IMR-90 (cell line): ENCODE measurements at regions not wholly inside any gene's neighbourhood (a gene's known extent, or its start where the extent isn't known, plus 50 kb on each side); places are given as distances from the start of the nearest gene placed in this dataset.

Experiments
- ATAC-seq: fragments of 200-7000 bp; cut with Tn5 transposase; 2 replicates; pipeline ENCODE4 v1.9.1; 2020; ENCODE audit warnings: low read depth, mild to moderate bottlenecking, moderate library complexity
- BruUV-seq: library from RNA; stranded (reverse); fragments of 400-500 nt; replicated peaks from 2 replicates; lab custom pipeline; 2021; lab: Mats Ljungman, UMichigan
- CTCF ChIA-PET: fragments of 300-600 bp; formaldehyde crosslinking; extraction: SDS; loops from one replicate; lab custom pipeline; 2021; ENCODE audit warnings: antibody characterized with exemption; lab: Yijun Ruan, JAX
- POLR2A ChIA-PET: fragments of 300-600 bp; sonication (Branson Sonifier 250); formaldehyde crosslinking; loops from one replicate; lab custom pipeline; 2022; ENCODE audit warnings: antibody characterized with exemption; ENCODE audit not compliant: unreplicated experiment; lab: Charles Lee
- DNase-seq: peaks from one replicate; pipeline ENCODE4 v3.0.0; 2013
- H2AFZ ChIP-seq: replicated peaks from 2 replicates; pipeline ENCODE3; 2013; ENCODE audit warnings: low read length, mild to moderate bottlenecking; ENCODE audit not compliant: poor library complexity
- H2AK5ac ChIP-seq: 2 replicates; pipeline ENCODE4 v1.6.1; 2013; ENCODE audit warnings: low read depth, low read length, inconsistent platforms
- H2AK9ac ChIP-seq: replicated peaks from 2 replicates; pipeline ENCODE3; 2013; ENCODE audit warnings: mild to moderate bottlenecking, low read depth, low read length, moderate library complexity; ENCODE audit not compliant: poor library complexity
- H2BK120ac ChIP-seq: 2 replicates; pipeline ENCODE4 v1.6.1; 2013; ENCODE audit warnings: low read depth, low read length, inconsistent platforms
- H2BK15ac ChIP-seq: 3 replicates; pipeline ENCODE4 v1.6.1; 2013; ENCODE audit warnings: low read depth, low read length, inconsistent platforms
- H2BK20ac ChIP-seq: 2 replicates; pipeline ENCODE4 v1.6.1; 2013; ENCODE audit warnings: low read depth, mild to moderate bottlenecking, inconsistent platforms, low read length, moderate library complexity
- H2BK5ac ChIP-seq: 2 replicates; pipeline ENCODE4 v1.6.1; 2013; ENCODE audit warnings: mild to moderate bottlenecking, low read depth, low read length, inconsistent platforms; ENCODE audit not compliant: poor library complexity, severe bottlenecking
- H3K14ac ChIP-seq: replicated peaks from 2 replicates; pipeline ENCODE4 v1.6.1; 2013; ENCODE audit warnings: low read depth, low read length, inconsistent platforms
- H3K18ac ChIP-seq: 2 replicates; pipeline ENCODE4 v1.6.1; 2013; ENCODE audit warnings: low read depth, low read length, control low read depth
- H3K23ac ChIP-seq: 2 replicates; pipeline ENCODE4 v1.6.1; 2013; ENCODE audit warnings: low read depth, low read length, inconsistent platforms
- H3K27ac ChIP-seq: 2 replicates; pipeline ENCODE4 v1.5.1; 2013; ENCODE audit warnings: mild to moderate bottlenecking, control low read depth, low read length; ENCODE audit not compliant: insufficient read depth
- H3K27me3 ChIP-seq: 2 replicates; pipeline ENCODE4 v1.6.1; 2013; ENCODE audit warnings: low read length; ENCODE audit not compliant: control insufficient read depth, insufficient read depth
- H3K36me3 ChIP-seq: 2 replicates; pipeline ENCODE4 v1.6.1; 2013; ENCODE audit warnings: low read length, mixed read lengths; ENCODE audit not compliant: control insufficient read depth, insufficient read depth
- H3K4ac ChIP-seq: 2 replicates; pipeline ENCODE4 v1.6.1; 2013; ENCODE audit warnings: low read depth, low read length, inconsistent platforms
- H3K4me1 ChIP-seq: 2 replicates; pipeline ENCODE4 v1.6.1; 2013; ENCODE audit warnings: low read length, mixed read lengths; ENCODE audit not compliant: control insufficient read depth, insufficient read depth
- H3K4me2 ChIP-seq: 2 replicates; pipeline ENCODE4 v1.6.1; 2013; ENCODE audit warnings: low read depth, mild to moderate bottlenecking, control low read depth, low read length, moderate library complexity
- H3K4me3 ChIP-seq: 2 replicates; pipeline ENCODE4 v1.5.1; 2013; ENCODE audit warnings: low read depth, mild to moderate bottlenecking, control low read depth, low read length, moderate library complexity; ENCODE audit not compliant: insufficient read depth
- H3K56ac ChIP-seq: 2 replicates; pipeline ENCODE4 v1.6.1; 2013; ENCODE audit warnings: low read length, inconsistent platforms; ENCODE audit not compliant: insufficient read depth; ENCODE audit errors: extremely low read depth
- H3K79me1 ChIP-seq, 2 experiments: 2 replicates each; pipeline ENCODE4 v1.6.1; 2013; ENCODE audit warnings: low read length in 2 of 2, inconsistent platforms in 1 of 2, low read depth in 1 of 2
- H3K9ac ChIP-seq: 2 replicates; pipeline ENCODE4 v1.6.1; 2013; ENCODE audit warnings: low read depth, low read length, control low read depth
- H3K9me1 ChIP-seq: 2 replicates; pipeline ENCODE4 v1.6.1; 2013; ENCODE audit warnings: low read length, inconsistent platforms; ENCODE audit not compliant: insufficient read depth
- H3K9me3 ChIP-seq: 2 replicates; pipeline ENCODE4 v1.6.1; 2013; ENCODE audit warnings: low read length; ENCODE audit not compliant: control insufficient read depth, insufficient read depth
- H4K20me1 ChIP-seq: 2 replicates; pipeline ENCODE4 v1.6.1; 2013; ENCODE audit warnings: low read length, inconsistent platforms; ENCODE audit not compliant: insufficient read depth
- H4K5ac ChIP-seq: 2 replicates; pipeline ENCODE4 v1.6.1; 2013; ENCODE audit warnings: mild to moderate bottlenecking, low read depth, low read length, control low read depth
- H4K8ac ChIP-seq, 2 experiments: 2 replicates each; pipeline ENCODE4 v1.6.1; 2013; ENCODE audit warnings: low read depth in 2 of 2, low read length in 2 of 2, control low read depth in 1 of 2, inconsistent platforms in 1 of 2
- H4K91ac ChIP-seq: 2 replicates; pipeline ENCODE4 v1.6.1; 2013; ENCODE audit warnings: low read depth, low read length, inconsistent platforms; ENCODE audit not compliant: insufficient read depth
- BHLHE40 ChIP-seq: fragments of 150-350 bp; IDR thresholded peaks from 2 replicates; pipeline ENCODE4 v1.6.1; 2016; ENCODE audit warnings: mild to moderate bottlenecking, low read depth, low read length
- CEBPB ChIP-seq: IDR thresholded peaks from 2 replicates; pipeline ENCODE4 v1.6.1; 2012; ENCODE audit warnings: low read depth, low read length, improper control_type of control experiment
- CHD1 ChIP-seq: IDR thresholded peaks from 2 replicates; pipeline ENCODE4 v1.6.1; 2012; ENCODE audit warnings: low read depth, low read length, improper control_type of control experiment
- FOS ChIP-seq: fragments of 150-350 bp; IDR thresholded peaks from 2 replicates; pipeline ENCODE4 v1.6.1; 2016; ENCODE audit warnings: low read depth, low read length
- MAFK ChIP-seq: IDR thresholded peaks from 2 replicates; pipeline ENCODE4 v1.6.1; 2012; ENCODE audit warnings: low read depth, low read length, improper control_type of control experiment
- MAZ ChIP-seq: IDR thresholded peaks from 2 replicates; pipeline ENCODE4 v1.6.1; 2012; ENCODE audit warnings: low read depth, mild to moderate bottlenecking, low read length, improper control_type of control experiment, moderate library complexity, borderline replicate concordance
- MXI1 ChIP-seq: IDR thresholded peaks from 2 replicates; pipeline ENCODE4 v1.6.1; 2012; ENCODE audit warnings: low read depth, mild to moderate bottlenecking, low read length, moderate library complexity, borderline replicate concordance
- NFE2L2 ChIP-seq: fragments of 150-350 bp; IDR thresholded peaks from 2 replicates; pipeline ENCODE4 v1.6.1; 2016; ENCODE audit warnings: low read depth, mild to moderate bottlenecking, low read length
- POLR2A ChIP-seq: IDR thresholded peaks from 2 replicates; pipeline ENCODE4 v1.6.1; 2012; ENCODE audit warnings: mild to moderate bottlenecking, low read depth, low read length
- RAD21 ChIP-seq: IDR thresholded peaks from 2 replicates; pipeline ENCODE4 v1.6.1; 2012; ENCODE audit warnings: low read length, improper control_type of control experiment
- RCOR1 ChIP-seq: IDR thresholded peaks from 2 replicates; pipeline ENCODE4 v1.6.1; 2012; ENCODE audit warnings: mild to moderate bottlenecking, low read length, improper control_type of control experiment; ENCODE audit not compliant: insufficient replicate concordance
- RFX5 ChIP-seq: IDR thresholded peaks from 2 replicates; pipeline ENCODE4 v1.8.0; 2012; ENCODE audit warnings: low read depth, mild to moderate bottlenecking, low read length, moderate library complexity
- SMC3 ChIP-seq: fragments of 150-350 bp; IDR thresholded peaks from 2 replicates; pipeline ENCODE4 v1.6.1; 2016; ENCODE audit warnings: low read depth, mild to moderate bottlenecking, antibody characterized with exemption, low read length, moderate library complexity
- WGBS, 2 experiments: methylation state at CpG; one replicate each; pipeline versions ENCODE4 v1.1.5 to v1.1.7; 2013; ENCODE audit warnings: missing lambda C conversion rate in 2 of 2; ENCODE audit not compliant: insufficient read length in 1 of 2; ENCODE audit errors: extremely low coverage in 2 of 2; 5-methylcytosine and 5-hydroxymethylcytosine counted together
- dilution Hi-C: fragments of 300-500 bp; cut with HindIII; formaldehyde crosslinking; loops from one replicate; pipeline ENCODE4 v1.14.3; 2018; ENCODE audit warnings: low sequenced_read_pairs; ENCODE audit not compliant: unreplicated experiment
- in situ Hi-C: fragments of 300-500 bp; cut with MboI; formaldehyde crosslinking; loops from 3 replicates; pipeline ENCODE4 v1.14.3; 2019; ENCODE audit warnings: low sequenced_read_pairs, inconsistent platforms, mixed read lengths
- intact Hi-C: fragments of 100-400 bp; cut with micrococcal nuclease; formaldehyde crosslinking; loops from 2 replicates; pipeline ENCODE4 v1.10.0; 2022
- TF ChIP-seq, protein P1 (sequence below): fragments of 150-350 bp; IDR thresholded peaks from 2 replicates; pipeline ENCODE4 v1.6.1; 2017; ENCODE audit warnings: mild to moderate bottlenecking, antibody characterized with exemption, low read length, low read depth
- TF ChIP-seq, protein P2 (sequence below): fragments of 150-350 bp; IDR thresholded peaks from 2 replicates; pipeline ENCODE4 v1.6.1; 2016; ENCODE audit warnings: low read depth, mild to moderate bottlenecking, low read length, moderate library complexity, borderline replicate concordance
- TF ChIP-seq, protein P3 (sequence below): conservative IDR thresholded peaks from 2 replicates; pipeline ENCODE4 v1.5.1; 2012; ENCODE audit warnings: mild to moderate bottlenecking, low read depth, low read length, improper control_type of control experiment

DNA sequence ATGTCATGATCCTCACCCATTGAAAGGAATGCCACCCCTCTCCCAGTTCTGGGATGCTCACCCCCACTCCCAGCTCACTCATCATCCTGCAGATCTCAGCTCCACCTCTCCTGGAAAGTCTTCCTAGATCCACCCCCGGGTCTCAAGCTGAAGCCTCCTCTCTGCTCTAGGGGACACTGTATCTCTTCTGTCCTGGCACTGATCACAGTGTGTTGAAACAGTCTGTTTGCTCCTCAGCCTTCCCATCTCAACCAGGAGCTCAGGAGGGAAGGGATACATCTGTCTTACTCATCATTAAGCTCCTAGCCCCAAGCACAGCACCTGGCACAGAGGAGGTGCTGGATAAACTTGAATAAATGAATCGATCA lies 80.1 kb downstream of the MRPL14 start:
- Histone ChIP-seq H3K56ac (no peak overlapping the region), H3K79me1 (peaks cover 0 to 25% of the 10 kb centered on the region in 2 experiments; a peak in 2 of 4 replicates), H4K8ac (no peak overlapping the region), H4K5ac (no peak overlapping the region), H3K14ac (no peak overlapping the region; the same call in 1 of the 2 replicates), H3K18ac (no peak overlapping the region), H4K91ac (peak overlapping the region; percentile 14; the same call in 1 of the 2 replicates), H3K27ac (no peak overlapping the region), H4K20me1 (no peaks in the 10 kb centered on the region), H3K4ac (peak overlapping the region; percentile 57; the same call in 1 of the 2 replicates), H2BK5ac (no peak overlapping the region), H3K36me3 (no peaks in the 10 kb centered on the region), H3K4me3 (no peak overlapping the region), H3K9me1 (peaks cover 48% of the 10 kb centered on the region), H3K9me3 (no peaks in the 10 kb centered on the region), H3K4me2 (no peak overlapping the region), H2AK5ac (peak overlapping the region; percentile 82; the same call in 1 of the 2 replicates), H2BK20ac (no peak overlapping the region; the same call in 1 of the 2 replicates), H3K4me1 (peaks cover 56% of the 10 kb centered on the region), H2AFZ (no peak overlapping the region), H3K9ac (no peak overlapping the region), H3K23ac (no peak overlapping the region), H2BK15ac (peak overlapping the region; percentile 8; the same call in 2 of the 3 replicates), H3K27me3 (no peaks in the 10 kb centered on the region), H2AK9ac (no peak overlapping the region), H2BK120ac (0 out of 2 replicates have a peak overlapping the region, but pooled peaks have one; percentile 9)
- ChIA-PET CTCF (interaction anchor here (0.7 kb wide), 1 partner anchor 71 kb away, joined by 3 read pairs; no protein-coding TSS in a partner anchor), POLR2A (no interaction called here)
- TF ChIP-seq RAD21 (no peak), MAZ (no peak), NFE2L2 (no peak), CEBPB (no peak), MAFK (no peak), MXI1 (no peak), CHD1 (no peak), RCOR1 (no peak), RFX5 (no peak), FOS (no peak), BHLHE40 (no peak), POLR2A (no peak), SMC3 (no peak)
- TF ChIP-seq, protein P1, sequence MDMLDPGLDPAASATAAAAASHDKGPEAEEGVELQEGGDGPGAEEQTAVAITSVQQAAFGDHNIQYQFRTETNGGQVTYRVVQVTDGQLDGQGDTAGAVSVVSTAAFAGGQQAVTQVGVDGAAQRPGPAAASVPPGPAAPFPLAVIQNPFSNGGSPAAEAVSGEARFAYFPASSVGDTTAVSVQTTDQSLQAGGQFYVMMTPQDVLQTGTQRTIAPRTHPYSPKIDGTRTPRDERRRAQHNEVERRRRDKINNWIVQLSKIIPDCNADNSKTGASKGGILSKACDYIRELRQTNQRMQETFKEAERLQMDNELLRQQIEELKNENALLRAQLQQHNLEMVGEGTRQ = no peak
- TF ChIP-seq, protein P2, sequence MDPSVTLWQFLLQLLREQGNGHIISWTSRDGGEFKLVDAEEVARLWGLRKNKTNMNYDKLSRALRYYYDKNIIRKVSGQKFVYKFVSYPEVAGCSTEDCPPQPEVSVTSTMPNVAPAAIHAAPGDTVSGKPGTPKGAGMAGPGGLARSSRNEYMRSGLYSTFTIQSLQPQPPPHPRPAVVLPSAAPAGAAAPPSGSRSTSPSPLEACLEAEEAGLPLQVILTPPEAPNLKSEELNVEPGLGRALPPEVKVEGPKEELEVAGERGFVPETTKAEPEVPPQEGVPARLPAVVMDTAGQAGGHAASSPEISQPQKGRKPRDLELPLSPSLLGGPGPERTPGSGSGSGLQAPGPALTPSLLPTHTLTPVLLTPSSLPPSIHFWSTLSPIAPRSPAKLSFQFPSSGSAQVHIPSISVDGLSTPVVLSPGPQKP = no peak
- TF ChIP-seq, protein P3, sequence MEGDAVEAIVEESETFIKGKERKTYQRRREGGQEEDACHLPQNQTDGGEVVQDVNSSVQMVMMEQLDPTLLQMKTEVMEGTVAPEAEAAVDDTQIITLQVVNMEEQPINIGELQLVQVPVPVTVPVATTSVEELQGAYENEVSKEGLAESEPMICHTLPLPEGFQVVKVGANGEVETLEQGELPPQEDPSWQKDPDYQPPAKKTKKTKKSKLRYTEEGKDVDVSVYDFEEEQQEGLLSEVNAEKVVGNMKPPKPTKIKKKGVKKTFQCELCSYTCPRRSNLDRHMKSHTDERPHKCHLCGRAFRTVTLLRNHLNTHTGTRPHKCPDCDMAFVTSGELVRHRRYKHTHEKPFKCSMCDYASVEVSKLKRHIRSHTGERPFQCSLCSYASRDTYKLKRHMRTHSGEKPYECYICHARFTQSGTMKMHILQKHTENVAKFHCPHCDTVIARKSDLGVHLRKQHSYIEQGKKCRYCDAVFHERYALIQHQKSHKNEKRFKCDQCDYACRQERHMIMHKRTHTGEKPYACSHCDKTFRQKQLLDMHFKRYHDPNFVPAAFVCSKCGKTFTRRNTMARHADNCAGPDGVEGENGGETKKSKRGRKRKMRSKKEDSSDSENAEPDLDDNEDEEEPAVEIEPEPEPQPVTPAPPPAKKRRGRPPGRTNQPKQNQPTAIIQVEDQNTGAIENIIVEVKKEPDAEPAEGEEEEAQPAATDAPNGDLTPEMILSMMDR = no peak
- in situ Hi-C loops = no loop called here
- intact Hi-C loops = no loop called here
- dilution Hi-C loops = no loop called here
- no TSS peak for BruUV-seq
- WGBS, 2 experiments = 60% methylated on average over 1 of the region's 2 CpGs; no CpG with 5 or more reads in 1 of the 2 experiments
- DNase-seq = peak; percentile 37
- no peak for ATAC-seq
